Spleen (tissue), 11 donors: ENCODE measurements at regions not wholly inside any gene's neighbourhood (a gene's known extent, or its start where the extent isn't known, plus 50 kb on each side); places are given as distances from the start of the nearest gene placed in this dataset.
A peak's percentile ranks its signal among the peaks of the same experiment; 100 is the strongest.

Experiments used
- DNase-seq: peaks from one replicate; pipeline ENCODE4 v3.0.0-alpha.2; 2020
- H3K27ac ChIP-seq, 8 donors: fragments of 200-600 bp; sonication (generic) in 7 of 8; 1 replicate in 4 of 8; 2 replicates in 4 of 8; pipeline versions ENCODE4 v1.5.0 to v1.8.0; 2016 to 2021; ENCODE audit warnings: inconsistent platforms in 4 of 8, mild to moderate bottlenecking in 4 of 8, moderate library complexity in 1 of 8
- H3K27me3 ChIP-seq, 7 donors: fragments of 200-600 bp; sonication (generic) in 6 of 7; replicated peaks in 1 of 7; 1 replicate in 4 of 7; 2 replicates in 3 of 7; pipeline versions ENCODE4 v1.5.0 to v1.8.0; 2016 to 2021; ENCODE audit warnings: inconsistent platforms in 3 of 7, mild to moderate bottlenecking in 1 of 7
- H3K36me3 ChIP-seq, 6 donors: fragments of 200-600 bp; sonication (generic) in 5 of 6; 1 replicate in 4 of 6; 2 replicates in 2 of 6; pipeline versions ENCODE4 v1.5.0 to v1.8.0; 2016 to 2021; ENCODE audit warnings: inconsistent platforms in 2 of 6
- H3K4me1 ChIP-seq, 6 donors: fragments of 200-600 bp; sonication (generic) in 5 of 6; 1 replicate in 3 of 6; 2 replicates in 3 of 6; pipeline versions ENCODE4 v1.5.0 to v1.8.0; 2016 to 2021; ENCODE audit warnings: inconsistent platforms in 3 of 6
- H3K4me3 ChIP-seq, 8 donors: fragments of 200-600 bp; sonication (generic) in 7 of 8; 1 replicate in 4 of 8; 2 replicates in 4 of 8; pipeline versions ENCODE4 v1.5.0 to v1.8.0; 2016 to 2021; ENCODE audit warnings: inconsistent platforms in 4 of 8, mild to moderate bottlenecking in 4 of 8, moderate library complexity in 2 of 8
- H3K9me3 ChIP-seq, 8 donors: fragments of 200-600 bp; sonication (generic) in 7 of 8; 1 replicate in 4 of 8; 2 replicates in 4 of 8; pipeline versions ENCODE4 v1.5.0 to v1.8.0; 2016 to 2021; ENCODE audit warnings: inconsistent platforms in 4 of 8
- POLR2A ChIP-seq, 3 donors: fragments of 450-650 bp; IDR thresholded peaks; one replicate each; pipeline ENCODE4 v1.5.1; 2017; ENCODE audit warnings: antibody characterized with exemption in 3 of 3, mild to moderate bottlenecking in 1 of 3
- POLR2AphosphoS5 ChIP-seq, 3 donors: sonication (generic); formaldehyde crosslinking; IDR thresholded peaks; one replicate each; pipeline ENCODE4 v1.5.1; 2017; ENCODE audit warnings: antibody characterized with exemption in 3 of 3
- WGBS, 5 donors: extraction: QIAGEN DNeasy Blood & Tissue Kit in 3 of 5; methylation state at CpG; one replicate each; pipeline versions ENCODE4 v1.1.5 to v1.1.7; 2013 to 2018; 5-methylcytosine and 5-hydroxymethylcytosine counted together
- intact Hi-C: fragments of 100-400 bp; cut with DNase I; formaldehyde crosslinking; loops from one replicate; pipeline ENCODE4 v1.15.0; 2023; ENCODE audit warnings: low total_unique reads
- TF ChIP-seq, protein P1 (sequence below), 11 experiments: fragments of 200-600 bp in 7 of 11; fragments of 450-650 bp in 4 of 11; sonication (generic) in 4 of 11; IDR thresholded peaks in 8 of 11; conservative IDR thresholded peaks in 3 of 11; 1 replicate in 7 of 11; 2 replicates in 4 of 11; pipeline versions ENCODE4 v1.4.0 to v1.8.0; 2016 to 2021; ENCODE audit warnings: antibody characterized with exemption in 11 of 11, inconsistent platforms in 4 of 11, mild to moderate bottlenecking in 1 of 11
- donor health status: healthy with polysubstance abuse.
- donor health status: DM: no; HTN: no; CAD: no; lungs with moderate emphysema.
- donor health status: DM: no; HTN: no; CAD: no.
- donor health status: Bipolar disorder and iron deficiency.
- donor health status: healthy.
- donor health status: DM: no; HTN: no; CAD: no.
- donor health status: DM: yes; HTN: yes; CAD: no.

DNA sequence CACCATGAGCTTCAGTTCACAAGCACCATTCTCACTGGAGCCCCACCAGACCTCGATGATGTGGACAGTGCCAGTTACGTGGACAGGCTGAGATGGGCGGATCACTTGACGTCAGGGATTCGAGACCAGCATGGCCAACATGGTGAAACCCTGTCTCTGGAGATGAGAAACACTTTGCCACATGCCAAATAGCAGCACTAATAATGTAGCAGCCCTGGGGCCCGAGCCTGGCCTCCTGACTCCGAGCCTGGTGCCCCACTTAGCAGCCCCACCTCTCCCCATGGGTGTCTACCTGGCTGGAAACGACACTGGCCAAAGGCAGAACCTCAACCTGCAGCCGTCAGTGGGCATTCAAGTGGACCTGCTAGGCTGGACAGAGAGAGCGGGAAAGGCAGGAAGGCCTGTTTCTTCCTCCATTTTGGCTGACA, 129.1 kb downstream of the TOMM20 start:
- 95 to 100% (median 96%) methylated on average over 2 to 10 of the region's 10 CpGs for WGBS, 5 donors
- no peak for DNase-seq
- H3K9me3 ChIP-seq = no peaks in the 10 kb centered on the region
- H3K4me3 ChIP-seq = no peak overlapping the region
- no peak overlapping the region for H3K27ac ChIP-seq
- intact Hi-C loops = no loop called here
- no peaks in the 10 kb centered on the region for H3K27me3 ChIP-seq
- TF ChIP-seq POLR2AphosphoS5 (IDR thresholded peaks at IDR 0.05) = no peak
- TF ChIP-seq, protein P1, sequence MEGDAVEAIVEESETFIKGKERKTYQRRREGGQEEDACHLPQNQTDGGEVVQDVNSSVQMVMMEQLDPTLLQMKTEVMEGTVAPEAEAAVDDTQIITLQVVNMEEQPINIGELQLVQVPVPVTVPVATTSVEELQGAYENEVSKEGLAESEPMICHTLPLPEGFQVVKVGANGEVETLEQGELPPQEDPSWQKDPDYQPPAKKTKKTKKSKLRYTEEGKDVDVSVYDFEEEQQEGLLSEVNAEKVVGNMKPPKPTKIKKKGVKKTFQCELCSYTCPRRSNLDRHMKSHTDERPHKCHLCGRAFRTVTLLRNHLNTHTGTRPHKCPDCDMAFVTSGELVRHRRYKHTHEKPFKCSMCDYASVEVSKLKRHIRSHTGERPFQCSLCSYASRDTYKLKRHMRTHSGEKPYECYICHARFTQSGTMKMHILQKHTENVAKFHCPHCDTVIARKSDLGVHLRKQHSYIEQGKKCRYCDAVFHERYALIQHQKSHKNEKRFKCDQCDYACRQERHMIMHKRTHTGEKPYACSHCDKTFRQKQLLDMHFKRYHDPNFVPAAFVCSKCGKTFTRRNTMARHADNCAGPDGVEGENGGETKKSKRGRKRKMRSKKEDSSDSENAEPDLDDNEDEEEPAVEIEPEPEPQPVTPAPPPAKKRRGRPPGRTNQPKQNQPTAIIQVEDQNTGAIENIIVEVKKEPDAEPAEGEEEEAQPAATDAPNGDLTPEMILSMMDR (IDR thresholded peaks at IDR 0.05 in 8 of 11, conservative IDR thresholded peaks at IDR 0.05 in 3 of 11) = no peak
- TF ChIP-seq POLR2A (IDR thresholded peaks at IDR 0.05) = no peak
- no peaks in the 10 kb centered on the region for H3K36me3 ChIP-seq
- peaks cover 0 to 21% (median 12%) of the 10 kb centered on the region in 6 donors for H3K4me1 ChIP-seq

DNA sequence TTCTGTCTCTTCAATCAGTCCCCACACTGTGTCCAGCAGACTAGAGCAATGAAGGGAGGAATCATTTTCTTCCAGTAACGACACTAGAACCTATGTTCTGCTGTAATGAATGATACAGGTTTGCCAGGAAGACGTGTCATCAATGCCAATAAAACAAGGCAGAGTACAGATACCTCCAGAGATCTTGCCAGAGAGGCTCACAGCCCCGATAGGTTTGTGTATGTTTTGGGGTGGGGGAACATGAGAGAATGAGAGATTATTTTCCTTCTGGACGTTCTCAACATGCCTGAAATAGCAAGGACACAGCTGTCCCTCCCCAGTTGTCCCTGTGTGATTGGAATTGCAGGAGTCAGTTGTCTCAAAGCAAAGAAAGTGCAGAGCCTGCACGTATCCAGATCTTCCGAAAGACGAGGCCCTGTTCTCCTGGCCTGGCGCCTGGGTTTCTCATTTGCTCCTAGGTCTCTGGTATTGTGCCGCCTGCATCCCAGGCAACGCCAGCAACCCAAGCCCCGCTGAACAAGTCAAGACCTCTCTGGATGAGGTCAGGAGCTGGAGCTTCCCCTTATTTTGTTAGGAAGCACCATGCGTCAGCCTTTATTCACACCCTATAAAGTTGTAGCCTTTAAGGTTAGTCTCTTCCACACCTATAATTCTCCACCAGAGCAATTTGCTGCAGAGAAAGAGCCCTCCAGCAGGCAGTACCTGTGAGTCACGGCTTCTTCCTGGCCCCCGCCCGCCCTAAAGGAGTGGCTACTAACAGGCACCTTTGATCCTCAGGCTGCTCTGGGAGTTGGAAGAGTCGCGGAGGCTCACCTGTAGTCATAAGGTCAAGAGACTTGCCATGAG, 130.5 kb downstream of the TOMM20 start:
- H3K36me3 ChIP-seq = no peaks in the 10 kb centered on the region
- no peaks in the 10 kb centered on the region for H3K27me3 ChIP-seq
- intact Hi-C loops = no loop called here
- TF ChIP-seq POLR2A (IDR thresholded peaks at IDR 0.05) = no peak
- TF ChIP-seq, protein P1 (IDR thresholded peaks at IDR 0.05 in 8 of 11, conservative IDR thresholded peaks at IDR 0.05 in 3 of 11) = no peak
- no peak for TF ChIP-seq POLR2AphosphoS5 (IDR thresholded peaks at IDR 0.05)
- peak overlapping the region in 6 of 8 donors; percentile 47 to 77 (median 68) for H3K27ac ChIP-seq
- H3K4me1 ChIP-seq = peaks cover 0 to 20% (median 9%) of the 10 kb centered on the region in 6 donors
- no peak for DNase-seq
- no peaks in the 10 kb centered on the region for H3K9me3 ChIP-seq
- 89 to 93% (median 90%) methylated on average over 17 of the region's 17 CpGs for WGBS, 5 donors
- H3K4me3 ChIP-seq = no peak overlapping the region

DNA sequence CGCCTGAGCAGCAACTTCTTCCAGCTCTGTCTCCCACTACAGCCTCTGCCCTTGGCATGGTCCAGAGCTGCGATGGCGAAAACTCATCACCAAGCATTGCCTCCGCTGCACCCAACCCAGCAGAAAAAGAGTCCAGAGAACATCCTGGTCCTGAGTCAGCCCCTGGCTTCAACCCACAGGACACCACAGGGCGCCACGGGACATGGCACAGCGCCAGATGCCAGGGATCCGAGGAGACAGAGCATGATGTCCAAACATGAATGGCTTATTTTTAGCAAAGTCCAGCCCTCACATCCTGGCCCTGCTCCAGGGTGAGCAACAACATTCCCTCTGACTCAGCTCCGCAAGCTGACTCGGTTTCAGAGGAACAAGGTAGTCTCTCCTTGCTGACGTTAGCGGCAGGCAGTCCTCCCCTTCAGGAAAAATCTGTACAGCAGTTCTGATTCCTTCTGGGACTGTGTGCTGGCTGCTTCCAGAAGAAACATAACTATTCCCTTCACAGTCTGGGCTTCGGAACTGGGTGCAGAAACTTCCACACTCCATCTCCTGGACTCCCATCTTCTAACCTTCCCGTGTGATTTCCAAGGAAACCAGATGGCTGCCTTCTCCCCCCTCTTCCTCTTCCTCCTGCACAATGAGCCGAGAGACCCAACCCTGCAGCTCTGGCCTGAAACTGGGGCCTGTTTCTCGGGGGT, 131.3 kb downstream of the TOMM20 start:
- intact Hi-C loops = no loop called here
- WGBS, 5 donors = 54 to 70% (median 59%) methylated on average over 14 to 16 of the region's 16 CpGs
- H3K27ac ChIP-seq = peak overlapping the region in 6 of 8 donors; percentile 47 to 77 (median 68)
- no peaks in the 10 kb centered on the region for H3K27me3 ChIP-seq
- peaks cover 0 to 20% (median 9%) of the 10 kb centered on the region in 6 donors for H3K4me1 ChIP-seq
- H3K36me3 ChIP-seq = no peaks in the 10 kb centered on the region
- no peak for DNase-seq
- TF ChIP-seq POLR2AphosphoS5 (IDR thresholded peaks at IDR 0.05) = peak; percentile 71 to 87 (median 83)
- no peak for TF ChIP-seq POLR2A (IDR thresholded peaks at IDR 0.05)
- TF ChIP-seq, protein P1 (IDR thresholded peaks at IDR 0.05 in 8 of 11, conservative IDR thresholded peaks at IDR 0.05 in 3 of 11) = peak in 1 of 11 experiments; percentile 7
- H3K9me3 ChIP-seq = no peaks in the 10 kb centered on the region
- no peak overlapping the region for H3K4me3 ChIP-seq

DNA sequence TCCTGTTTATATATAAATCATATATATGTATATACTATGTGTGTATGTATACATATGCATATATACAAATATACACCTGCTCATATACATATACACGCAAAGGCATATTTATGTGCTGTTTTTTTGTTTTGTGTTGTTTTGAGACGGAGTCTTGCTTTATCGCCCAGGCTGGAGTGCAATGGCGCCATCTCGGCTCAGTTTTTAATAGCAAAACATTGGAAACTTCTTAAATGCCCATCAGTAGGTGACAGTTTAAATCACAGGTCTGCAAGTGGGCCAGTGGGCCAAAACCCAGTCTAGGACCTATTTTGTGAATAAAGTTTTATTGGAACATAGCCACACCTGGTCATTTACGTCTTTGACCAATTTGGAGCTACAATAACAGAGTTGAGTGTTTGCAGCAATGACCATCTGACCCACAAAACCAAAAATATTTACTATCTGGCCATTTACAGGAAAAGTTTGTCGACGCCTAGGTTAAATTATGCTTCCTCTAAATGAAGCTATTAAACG, 132.3 kb downstream of the TOMM20 start:
- no peak for DNase-seq
- intact Hi-C loops = no loop called here
- no peak overlapping the region for H3K4me3 ChIP-seq
- H3K9me3 ChIP-seq = no peaks in the 10 kb centered on the region
- no peak for TF ChIP-seq POLR2A (IDR thresholded peaks at IDR 0.05)
- TF ChIP-seq, protein P1 (IDR thresholded peaks at IDR 0.05 in 8 of 11, conservative IDR thresholded peaks at IDR 0.05 in 3 of 11) = no peak
- no peak for TF ChIP-seq POLR2AphosphoS5 (IDR thresholded peaks at IDR 0.05)
- H3K4me1 ChIP-seq = peaks cover 0 to 20% (median 9%) of the 10 kb centered on the region in 6 donors
- 86 to 91% (median 89%) methylated on average over 9 of the region's 9 CpGs for WGBS, 5 donors
- H3K27me3 ChIP-seq = no peaks in the 10 kb centered on the region
- H3K27ac ChIP-seq = peak overlapping the region in 2 of 8 donors; percentile 70 to 73
- H3K36me3 ChIP-seq = no peaks in the 10 kb centered on the region
